ENCODE measurements at regions not wholly inside any gene's neighbourhood (a gene's known extent, or its start where the extent isn't known, plus 50 kb on each side); places are given as distances from the start of the nearest gene placed in this dataset.

DNA sequence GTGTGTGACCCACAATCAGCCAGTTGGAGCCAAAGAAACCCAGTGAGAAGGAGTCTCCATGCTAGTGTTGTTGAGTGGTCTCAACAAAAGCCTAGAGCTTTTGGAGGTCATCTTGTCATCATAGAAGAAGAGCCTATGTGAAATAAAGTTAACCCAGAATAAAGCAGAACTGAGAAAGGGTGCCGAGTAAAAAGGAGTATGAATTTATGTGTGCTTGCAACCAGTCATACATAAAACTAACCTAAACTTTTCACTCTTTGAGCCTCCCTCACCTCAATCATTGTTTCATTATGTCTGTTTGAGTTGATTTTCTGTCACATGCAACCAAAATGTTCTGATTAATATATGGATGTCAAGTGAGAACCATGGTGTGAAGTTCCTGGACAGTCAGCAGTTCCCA lies 599.3 kb upstream of the ZEB2 start:
- no peak for DNase-seq

DNA sequence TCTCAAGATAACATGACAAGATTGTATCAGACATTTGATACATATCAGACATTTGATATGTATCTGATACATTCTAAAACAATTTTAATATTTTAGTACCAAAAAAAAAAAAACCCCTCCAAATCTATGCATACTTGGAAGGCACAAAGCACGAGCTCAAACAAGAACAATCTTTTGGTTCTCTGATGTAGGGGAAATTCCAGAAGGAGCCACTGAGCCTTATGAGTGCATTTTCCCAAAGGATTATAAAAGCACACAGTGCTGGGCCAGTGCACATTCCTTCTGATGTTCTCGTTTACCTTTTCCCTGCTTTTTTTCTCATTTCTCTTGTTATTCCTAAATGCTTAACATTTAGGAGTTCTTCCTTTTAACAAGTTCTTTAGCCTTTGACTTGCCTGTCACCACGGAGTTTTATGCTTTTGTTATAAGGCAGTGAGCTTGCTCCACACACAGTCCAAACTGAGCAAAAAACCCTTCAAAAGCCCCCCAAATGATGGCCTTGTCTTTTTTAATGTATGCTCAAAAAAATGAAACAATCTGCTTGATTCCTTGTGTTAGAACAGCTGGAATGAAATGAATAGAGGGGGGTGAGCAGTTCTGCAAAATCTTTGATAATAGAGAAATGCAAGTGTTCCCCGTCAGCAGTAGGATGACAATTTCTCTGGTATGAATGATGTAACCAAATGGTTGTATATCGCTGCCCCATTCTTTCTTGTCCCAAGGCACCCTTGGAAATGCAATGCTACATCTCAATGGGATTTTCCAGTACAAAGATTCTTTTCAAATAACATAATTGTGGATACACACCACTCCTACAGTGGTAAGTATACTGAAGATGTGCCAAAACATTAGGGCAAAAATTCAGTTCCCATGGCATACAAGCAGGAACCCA lies 597.2 kb upstream of the ZEB2 start:
- no peak for DNase-seq

DNA sequence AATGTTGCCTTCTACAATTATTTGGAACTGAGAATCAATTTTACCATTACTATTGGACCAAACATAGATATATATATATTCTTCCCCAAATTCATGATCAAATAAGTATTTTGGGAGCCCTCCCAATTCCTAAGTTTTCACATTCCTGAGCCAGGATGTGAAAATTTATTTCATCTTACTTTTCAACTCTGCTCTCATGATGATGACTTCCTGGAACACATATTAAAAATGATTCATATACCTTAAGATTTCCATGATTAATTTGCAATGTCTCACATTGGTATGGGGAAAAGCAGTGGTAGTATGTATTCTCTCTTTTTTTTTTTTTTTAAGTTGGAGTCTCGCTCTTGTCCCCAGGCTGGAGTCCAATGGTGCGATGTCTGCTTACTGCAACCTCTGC lies 596.1 kb upstream of the ZEB2 start:
- no peak for DNase-seq

DNA sequence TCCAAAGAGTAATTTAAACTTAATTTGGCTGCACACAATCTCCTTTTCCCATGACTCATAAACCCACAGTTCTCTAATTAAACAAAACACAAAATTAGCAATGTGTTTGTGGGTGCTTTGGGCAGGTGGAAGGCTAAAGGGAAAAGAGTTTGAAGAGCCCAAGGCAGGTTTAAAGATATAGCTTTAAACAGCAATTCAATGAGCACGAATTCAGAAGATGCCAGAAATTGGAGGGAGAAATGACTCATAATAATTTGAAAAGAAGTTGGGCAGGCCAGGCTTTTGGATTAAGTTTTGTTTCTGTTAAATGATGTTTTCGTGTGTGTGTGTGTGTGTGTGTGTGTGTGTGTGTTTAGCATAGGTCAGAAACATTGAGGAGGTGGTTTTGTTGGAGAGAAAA lies 594.8 kb upstream of the ZEB2 start:
- no peak for DNase-seq

DNA sequence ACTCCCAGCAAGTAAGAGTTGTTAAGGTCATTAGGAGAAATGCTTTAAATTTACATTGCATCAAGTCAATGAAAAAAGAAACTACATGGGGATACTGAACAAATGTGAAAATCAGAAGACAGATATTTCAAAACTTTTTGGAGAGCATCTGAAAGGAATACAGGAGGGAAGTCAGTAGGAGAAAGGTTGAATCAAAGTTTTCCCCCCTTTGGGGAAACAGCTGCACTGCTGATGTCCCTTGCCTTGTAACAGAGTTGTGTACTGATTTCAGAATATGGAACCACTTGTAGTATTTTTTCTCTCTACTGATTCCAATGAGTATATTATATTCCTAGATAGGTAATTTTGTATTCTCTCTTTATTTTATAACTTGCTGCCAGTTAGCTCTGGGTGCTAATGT lies 592.5 kb upstream of the ZEB2 start:
- DNase-seq = no peak

DNA sequence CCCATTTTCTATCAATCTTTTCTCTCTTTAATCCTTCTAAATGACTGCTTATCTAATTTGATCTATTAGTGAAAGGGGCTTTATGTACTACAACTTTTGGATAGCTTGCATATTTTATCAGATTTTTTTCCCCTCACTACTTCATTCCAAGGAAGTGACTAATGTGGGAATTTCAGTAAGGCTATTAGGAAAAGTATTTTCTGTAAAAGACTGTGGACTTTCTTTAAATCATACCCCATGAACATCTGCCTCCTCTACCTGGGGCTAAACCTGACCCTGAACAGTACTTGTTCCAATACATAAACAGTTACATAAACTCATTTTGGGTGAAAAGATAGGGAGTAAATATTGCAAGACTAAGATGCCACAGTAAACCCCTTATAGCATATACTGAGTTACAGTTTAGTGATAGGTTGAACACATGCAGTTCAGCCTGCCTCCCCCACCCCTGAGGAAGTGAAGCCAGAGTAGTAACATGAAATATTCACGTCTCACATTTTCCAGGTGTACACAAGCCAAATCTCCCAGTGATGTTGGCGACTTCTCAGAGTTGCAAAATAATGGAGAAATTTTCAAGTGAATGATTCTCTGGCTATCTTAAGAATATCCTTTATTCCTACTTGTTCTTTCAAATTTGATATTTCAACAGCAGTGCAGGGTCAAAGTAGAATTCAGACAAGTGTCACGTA lies 590.9 kb upstream of the ZEB2 start:
- DNase-seq = no peak

DNA sequence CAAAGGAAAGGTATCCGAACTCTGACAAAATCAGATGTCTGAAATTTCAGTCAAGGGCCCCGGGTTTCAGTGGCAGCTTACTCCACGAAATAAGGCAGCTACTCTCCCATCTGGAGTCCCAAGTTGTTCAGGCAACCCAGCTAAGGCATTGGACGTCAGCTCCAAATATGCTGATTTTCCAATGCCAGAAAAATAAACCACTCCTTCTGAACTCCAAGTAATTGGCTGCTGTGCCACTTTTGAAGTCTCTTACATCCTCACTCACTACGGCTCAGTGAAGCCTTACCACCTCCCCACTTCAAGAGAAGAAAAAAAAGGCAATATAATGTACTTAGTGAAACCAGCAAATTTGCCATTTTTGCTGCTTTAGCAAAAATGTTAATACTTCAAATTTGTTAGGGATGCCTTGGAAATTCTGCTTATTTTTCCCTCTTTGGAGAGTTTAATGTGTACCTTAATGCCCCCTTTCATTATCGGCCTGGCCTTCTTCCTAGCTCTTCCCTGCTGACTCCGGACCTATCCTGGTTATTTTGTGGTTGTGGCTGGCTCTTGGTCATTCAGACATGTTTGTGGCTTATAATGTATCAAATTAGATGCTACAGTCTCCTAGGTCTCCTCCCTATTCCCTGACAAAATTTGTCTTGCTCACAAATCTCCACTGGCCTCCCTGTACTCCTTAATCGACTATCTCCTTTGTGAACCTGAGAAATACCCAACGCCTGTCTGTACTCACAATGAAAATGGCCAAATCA lies 589.2 kb upstream of the ZEB2 start:
- DNase-seq = no peak

DNA sequence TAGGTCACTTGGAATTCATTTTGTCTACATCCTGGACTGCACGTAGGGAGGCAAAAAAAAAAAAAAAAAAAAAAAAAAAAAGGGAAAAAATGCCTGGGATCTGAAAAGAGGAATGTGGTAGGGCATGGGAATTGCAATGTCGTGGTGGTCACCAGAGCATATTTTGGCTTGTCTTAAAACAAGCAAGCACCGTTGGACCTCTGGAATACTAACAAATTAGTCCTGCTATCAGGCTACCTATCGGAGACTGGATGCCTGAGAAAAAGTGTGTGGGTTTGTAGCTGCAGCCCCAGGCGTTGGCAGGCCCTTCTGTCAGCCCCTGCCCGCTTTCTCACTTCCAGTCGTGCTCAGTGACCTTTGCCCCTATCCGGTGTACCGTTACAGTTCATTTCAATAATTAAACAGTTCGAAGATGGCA lies 588.5 kb upstream of the ZEB2 start:
- no peak for DNase-seq

DNA sequence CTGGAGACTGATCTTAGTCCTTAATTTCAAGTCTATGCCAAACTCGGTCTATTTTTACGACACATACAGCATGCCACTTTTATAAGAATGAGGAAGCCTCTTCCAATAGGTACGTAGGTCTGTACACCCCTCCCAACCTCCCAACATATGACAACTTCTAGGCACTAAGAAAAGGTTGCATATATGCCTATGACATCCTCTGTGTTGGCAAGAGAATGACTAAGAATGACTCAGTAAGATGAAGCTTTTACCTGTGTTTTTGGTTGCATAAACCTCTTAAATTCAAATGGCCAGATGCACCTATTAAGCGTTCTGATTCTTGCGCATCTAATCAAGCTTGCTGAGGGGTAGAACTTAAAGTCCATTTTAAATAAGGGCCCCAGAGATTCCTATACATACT lies 586.4 kb upstream of the ZEB2 start:
- DNase-seq = no peak

DNA sequence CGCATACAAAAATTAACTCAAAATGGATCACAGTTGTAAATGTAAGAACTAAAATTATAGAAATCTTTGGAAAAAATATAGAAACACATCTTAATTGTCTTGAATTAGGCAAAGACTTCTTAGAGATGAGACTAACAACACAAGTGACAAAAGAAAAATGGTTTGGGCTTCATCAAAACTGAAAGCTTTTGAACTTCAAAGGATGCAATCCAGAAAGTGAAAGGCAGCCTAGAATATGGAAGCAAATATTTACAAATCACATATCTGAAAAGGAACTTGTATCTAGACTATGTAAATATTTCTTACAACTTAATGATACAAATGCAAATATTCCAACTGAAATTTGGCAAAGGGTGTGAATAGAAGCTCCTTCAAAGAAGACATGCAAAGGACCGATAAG lies 582.8 kb upstream of the ZEB2 start:
- DNase-seq = no peak

DNA sequence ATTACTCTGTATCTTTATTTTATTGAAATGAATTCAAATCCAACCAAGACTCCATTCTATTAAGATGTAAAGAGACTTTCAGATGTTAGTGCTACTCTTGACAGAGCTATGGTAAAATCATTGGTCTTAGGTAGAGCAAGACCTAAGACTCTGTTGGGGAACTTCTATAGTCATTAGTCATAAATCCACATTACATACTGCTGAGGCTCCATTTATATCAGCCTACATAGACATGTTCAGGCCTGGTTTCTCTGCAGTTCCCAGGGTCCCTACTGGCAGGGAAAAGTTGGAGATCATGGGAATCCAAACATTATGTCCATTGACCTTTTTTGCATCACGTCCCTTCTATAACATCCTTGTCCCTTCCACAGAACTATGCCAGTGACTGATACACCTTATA lies 580.4 kb upstream of the ZEB2 start:
- DNase-seq = no peak

DNA sequence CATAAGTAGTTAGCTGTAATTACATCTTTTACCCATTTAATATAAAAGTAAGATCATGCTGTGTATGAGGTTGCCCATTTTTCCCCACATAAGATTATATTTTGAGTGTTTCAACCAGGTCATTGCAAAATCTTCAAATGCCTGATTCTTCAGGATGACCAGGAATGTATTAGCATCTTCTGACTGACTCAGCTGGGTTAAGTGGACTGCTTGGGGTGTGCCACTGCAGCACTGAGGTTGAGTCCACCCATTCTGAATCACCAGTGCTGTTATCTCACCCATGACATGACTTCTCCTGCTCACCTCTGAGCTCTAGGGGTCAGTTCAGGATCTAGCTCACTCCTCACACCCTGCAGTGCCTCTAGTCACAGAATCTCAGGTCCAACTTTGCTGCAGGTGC lies 576.7 kb upstream of the ZEB2 start:
- no peak for DNase-seq

DNA sequence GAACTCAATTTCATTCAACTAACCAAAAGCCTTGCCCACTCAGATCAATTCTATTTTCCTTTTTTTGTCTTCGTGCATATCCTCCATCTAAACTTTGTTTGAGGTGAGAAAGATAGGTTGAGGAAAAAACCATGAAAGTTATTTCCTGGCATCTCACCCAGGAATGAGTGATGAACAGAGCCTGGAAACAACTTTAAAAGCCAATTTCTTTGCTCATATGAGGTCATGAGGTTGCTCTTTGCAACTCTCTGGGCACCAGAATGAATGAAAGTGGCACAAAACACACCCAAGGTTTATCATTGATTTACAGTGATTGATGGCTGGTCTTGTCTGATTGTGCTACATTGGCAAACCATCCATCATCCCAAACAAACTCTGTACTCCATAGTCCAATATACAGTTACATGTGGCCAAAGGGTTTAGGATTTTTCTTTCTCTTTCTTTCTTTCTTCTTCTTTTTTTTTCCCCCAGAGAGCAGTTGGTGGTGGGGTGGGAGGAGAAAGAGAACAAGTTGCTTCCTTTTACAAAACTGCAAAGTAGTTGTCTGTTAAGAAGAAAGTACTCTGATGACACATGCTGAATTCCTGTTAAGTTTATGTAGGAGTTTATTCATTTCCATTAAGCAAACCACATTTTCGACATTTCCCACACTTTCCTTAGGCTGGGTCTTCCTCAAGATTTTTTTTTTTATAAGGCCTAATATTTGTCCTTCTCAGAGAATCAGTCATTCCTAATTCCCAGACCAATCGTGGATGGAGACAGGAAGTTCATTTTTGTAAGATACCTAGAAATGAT lies 575.9 kb upstream of the ZEB2 start:
- no peak for DNase-seq

DNA sequence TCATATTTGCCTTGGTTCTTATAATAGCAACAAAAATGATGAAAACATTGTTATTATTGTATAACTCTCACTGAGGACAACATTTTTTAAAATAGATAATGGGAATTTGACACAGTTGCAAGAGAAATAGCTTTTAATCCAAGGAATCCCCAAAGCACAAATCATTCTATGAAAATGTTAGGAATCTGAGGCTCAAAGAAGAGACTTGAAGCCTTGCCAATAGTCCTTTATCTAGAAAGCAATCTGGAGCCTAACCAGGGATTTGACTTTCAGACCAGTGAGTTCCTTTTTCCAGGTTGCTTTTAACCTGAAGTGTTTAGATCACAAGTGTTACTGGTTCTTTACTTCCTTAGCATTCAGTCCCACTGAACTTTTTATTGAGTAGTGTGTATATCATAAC lies 574.5 kb upstream of the ZEB2 start:
- DNase-seq = no peak

DNA sequence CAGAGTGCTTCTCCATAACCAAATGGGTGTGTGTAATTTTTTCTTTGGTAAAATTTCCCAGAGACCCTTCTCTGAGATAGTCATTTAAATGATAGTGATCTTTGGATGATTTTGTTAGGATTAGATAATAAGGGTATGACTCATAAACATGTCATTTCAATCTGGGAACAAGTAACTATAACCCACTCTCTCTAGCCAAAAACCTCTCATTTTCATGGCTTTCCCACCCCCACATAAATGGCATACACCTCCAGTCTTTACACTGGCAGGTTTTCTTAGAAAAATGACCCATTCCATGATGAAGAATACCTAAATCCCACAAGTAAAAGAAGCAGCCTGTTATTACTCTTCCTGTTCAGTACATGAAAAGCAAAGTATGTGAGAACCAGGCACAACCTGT lies 572.0 kb upstream of the ZEB2 start:
- no peak for DNase-seq

DNA sequence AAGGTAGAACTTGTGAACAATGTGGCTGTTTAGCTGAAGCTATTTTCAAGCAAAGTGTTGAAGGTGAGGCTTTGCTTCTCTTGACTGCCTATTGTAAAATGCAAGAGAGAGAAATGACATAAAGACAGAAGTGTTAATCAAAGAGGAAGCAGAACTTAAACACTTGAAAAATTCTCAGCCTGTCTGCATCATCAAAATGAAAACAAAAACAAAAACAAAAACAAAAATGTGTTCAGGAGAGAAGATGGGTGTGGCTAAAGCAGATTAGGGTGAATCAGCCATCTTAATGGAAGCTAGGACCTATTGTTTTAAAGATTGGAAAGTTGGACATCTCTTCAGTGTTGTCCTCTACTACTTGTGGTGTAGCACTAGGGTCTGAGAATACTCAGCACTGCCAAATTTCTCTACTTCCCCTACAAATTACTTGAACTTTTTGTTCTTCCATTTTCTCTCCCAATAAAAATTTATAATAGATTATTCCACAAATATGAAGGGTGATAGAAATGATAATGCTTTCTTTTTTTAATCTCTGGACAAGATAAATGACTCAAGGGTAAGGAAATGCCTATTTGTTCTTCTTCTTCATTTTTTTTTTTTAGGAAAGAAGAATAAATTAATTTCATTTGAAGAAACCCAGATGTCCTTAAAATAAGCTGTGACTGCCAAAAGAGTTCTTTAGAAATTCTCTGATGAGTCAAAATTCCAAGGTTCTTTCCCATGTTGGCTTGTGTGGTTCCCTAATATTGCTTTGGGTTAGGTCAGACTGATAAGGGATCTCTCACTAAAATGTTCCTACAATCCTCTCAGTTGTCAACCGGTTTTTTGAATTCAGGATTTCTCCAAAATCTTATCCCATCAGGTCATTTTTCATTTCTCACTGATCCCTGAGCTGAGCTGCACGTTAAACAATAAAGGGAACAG lies 571.2 kb upstream of the ZEB2 start:
- no peak for DNase-seq

DNA sequence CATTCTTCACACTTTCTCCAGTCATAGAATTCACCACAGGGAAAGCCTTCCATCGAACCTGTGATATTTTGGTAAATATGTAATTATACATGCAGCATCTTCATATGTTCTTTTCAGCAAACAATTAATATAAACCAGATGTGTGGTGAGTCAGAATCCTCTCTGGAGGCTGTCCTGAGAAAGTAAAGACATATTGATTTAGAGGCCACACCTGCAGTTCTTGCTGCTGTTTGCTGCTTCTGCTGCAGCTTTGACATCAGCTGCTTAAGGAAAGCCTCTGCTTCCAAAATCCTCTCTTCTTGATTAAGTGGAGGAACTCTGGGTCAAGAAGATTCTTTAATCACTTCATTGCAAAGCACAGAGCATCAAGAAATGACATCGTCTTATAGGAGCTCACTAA lies 568.8 kb upstream of the ZEB2 start:
- no peak for DNase-seq

DNA sequence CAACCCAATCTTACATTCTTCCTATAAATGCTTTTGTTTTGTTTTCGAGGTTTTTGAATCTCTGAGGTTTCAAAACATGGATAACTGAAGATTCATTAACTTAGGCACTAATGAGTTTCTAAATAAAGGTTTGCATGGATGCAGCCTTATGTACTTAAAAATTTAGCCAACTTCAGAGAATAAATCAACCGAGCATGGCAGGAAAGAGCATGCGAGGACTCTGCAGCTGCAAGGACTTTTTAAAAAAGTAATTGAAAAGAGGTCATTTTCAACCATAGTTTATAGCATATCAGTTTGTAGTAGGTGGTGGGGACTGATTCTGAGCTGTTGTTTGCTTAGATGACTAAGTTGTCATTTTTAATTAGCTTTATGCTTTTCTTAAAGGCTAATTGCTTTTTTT lies 567.0 kb upstream of the ZEB2 start:
- DNase-seq = no peak

DNA sequence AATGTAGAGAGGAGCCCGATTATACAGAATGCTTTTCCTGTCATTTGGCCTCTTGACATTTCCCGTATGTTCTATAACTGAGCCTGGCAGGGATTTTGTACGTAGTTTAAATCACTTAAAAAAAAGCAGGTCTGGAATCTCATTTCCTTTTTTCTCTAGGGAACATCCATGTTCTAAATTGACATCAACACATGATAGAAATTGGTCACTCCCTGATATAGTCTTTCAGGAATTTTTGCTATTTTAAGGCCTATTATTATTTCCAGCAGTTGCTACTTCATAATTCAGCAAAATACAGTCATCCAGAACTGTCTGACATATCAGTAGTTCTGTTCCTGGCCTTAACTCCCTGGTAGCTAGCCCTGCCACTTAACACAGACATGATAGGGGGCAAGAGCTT lies 565.7 kb upstream of the ZEB2 start:
- no peak for DNase-seq

DNA sequence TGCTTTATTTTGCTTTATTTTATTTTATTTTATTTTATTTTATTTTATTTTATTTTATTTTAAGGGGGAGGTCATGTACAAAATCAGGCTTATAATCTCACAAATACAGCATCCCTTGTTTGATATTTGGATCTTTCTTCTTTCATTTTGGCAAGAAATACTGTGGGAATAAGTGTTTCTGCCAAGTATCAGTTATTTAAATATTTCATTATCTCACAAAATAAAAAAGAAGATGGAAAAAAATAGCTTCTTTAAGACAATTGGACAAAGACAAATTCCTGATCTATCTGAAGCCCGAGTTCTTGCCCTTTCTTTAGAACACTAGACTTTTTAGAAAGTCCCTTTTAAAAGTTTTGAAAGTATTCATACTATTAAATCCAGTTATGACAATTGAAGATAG lies 560.5 kb upstream of the ZEB2 start:
- no peak for DNase-seq

DNA sequence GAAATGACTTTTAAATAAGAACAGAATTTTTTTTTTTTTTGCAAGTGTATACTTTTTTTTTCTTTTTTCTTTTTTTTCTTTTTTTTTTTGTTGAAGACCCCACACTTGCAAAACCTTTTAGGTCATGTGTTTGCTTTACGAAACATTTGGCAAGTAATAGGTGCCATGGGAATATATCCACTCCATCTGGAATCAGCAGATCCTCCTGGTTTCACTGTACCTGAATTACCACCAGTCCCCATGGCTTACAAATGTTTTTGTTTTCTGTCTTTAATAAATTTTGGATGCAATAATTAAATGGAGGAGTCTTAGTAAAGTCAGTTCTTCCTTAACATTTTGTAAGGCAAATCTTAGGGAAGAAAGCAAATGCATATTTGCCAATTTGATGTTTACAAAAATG lies 559.7 kb upstream of the ZEB2 start:
- no peak for DNase-seq

DNA sequence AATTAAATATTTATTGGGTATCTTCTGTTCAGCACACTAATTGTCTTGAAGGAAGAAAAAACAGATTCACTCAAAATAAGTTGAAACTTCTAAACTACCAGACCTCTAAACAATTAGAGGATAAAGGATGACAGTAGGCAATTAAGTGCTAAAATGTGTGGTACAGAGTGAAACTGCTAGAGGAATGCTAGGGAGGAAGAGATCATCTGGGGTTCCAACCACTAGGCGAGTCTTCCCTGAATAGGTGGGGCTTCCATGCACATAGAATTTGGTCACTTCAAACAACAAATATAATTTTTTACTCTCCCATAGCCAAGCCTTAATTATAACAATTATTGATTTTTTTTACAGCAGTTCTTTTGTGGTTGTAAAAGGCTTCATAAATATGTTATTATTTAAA lies 559.0 kb upstream of the ZEB2 start:
- no peak for DNase-seq
